Omental fat pad (tissue), 3 donors: ENCODE measurements at regions not wholly inside any gene's neighbourhood (a gene's known extent, or its start where the extent isn't known, plus 50 kb on each side); places are given as distances from the start of the nearest gene placed in this dataset.
"Not testable (repeated sequence)": the region's sequence is repeated elsewhere in the genome, so short reads cannot be mapped to it uniquely, and the experiment has no call there.

Experiments used
- ATAC-seq: fragments of 150-250 bp; one replicate; pipeline ENCODE4 v1.9.1; 2016; ENCODE audit warnings: mild to moderate bottlenecking, moderate library complexity; ENCODE audit not compliant: low FRiP score
- DNase-seq: peaks from one replicate; pipeline ENCODE4 v3.0.0-alpha.2; 2019; ENCODE audit warnings: low spot score
- TF ChIP-seq, protein P1 (sequence below), 3 donors: fragments of 450-650 bp; IDR thresholded peaks; one replicate each; pipeline ENCODE4 v1.5.1; 2016 to 2017; ENCODE audit warnings: antibody characterized with exemption in 3 of 3, mild to moderate bottlenecking in 3 of 3, moderate library complexity in 2 of 3

DNA sequence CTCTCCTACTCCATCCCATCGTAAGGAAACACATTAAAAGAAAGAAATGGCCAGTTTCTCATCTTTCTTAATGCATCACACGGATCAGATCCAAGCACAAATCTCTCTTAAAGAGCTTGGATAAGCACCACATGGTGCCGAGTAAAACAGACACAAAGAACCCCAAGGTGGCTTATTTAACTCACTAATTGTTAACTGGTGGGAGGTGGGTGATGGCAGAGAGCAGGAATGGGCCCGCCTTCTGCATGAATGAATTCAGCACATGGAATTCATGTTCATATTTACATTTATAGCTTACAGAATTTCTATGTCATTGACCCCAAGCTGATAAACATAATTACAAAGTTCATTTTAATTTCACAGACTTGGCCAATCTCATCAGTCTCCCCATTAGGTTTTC lies 89.9 kb downstream of the MZT1 start:
- TF ChIP-seq, protein P1, sequence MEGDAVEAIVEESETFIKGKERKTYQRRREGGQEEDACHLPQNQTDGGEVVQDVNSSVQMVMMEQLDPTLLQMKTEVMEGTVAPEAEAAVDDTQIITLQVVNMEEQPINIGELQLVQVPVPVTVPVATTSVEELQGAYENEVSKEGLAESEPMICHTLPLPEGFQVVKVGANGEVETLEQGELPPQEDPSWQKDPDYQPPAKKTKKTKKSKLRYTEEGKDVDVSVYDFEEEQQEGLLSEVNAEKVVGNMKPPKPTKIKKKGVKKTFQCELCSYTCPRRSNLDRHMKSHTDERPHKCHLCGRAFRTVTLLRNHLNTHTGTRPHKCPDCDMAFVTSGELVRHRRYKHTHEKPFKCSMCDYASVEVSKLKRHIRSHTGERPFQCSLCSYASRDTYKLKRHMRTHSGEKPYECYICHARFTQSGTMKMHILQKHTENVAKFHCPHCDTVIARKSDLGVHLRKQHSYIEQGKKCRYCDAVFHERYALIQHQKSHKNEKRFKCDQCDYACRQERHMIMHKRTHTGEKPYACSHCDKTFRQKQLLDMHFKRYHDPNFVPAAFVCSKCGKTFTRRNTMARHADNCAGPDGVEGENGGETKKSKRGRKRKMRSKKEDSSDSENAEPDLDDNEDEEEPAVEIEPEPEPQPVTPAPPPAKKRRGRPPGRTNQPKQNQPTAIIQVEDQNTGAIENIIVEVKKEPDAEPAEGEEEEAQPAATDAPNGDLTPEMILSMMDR (IDR thresholded peaks at IDR 0.05) = no peak
- ATAC-seq (no peak), DNase-seq (no peak)

GRCh38 chr13:72634859-72635258 lies 92.6 kb downstream of the MZT1 start:
- DNase-seq (no peak), ATAC-seq (no peak)
- TF ChIP-seq, protein P1 (IDR thresholded peaks at IDR 0.05) = no peak

- TF ChIP-seq, protein P1 (IDR thresholded peaks at IDR 0.05) = no peak
- no peak for DNase-seq
- no peak for ATAC-seq
Observed at GRCh38 chr13:72622546-72622945, 104.9 kb downstream of the MZT1 start.

- no peak for DNase-seq
- TF ChIP-seq, protein P1 (IDR thresholded peaks at IDR 0.05) = no peak
Observed at GRCh38 chr13:72620874-72621273, 106.6 kb downstream of the MZT1 start.

DNA sequence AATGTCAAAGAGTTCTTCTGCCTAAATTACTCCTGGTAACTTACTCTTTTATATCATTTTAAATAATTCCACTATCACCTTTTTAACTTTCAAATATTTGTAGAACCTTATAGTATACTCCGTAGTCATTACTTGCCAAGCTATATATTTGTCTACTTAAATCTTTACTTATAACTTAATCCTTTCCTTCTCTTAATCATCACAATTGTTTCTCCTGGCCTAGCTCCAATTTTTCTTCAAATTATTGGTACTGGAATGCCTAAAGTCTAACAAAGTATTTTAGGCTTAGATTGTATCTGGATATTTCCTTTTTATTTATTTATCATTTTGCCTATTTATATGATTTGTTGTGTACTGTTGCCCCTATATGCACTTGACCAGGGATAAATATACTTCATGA lies 109.5 kb downstream of the MZT1 start:
- ATAC-seq (no peak), DNase-seq (no peak)
- TF ChIP-seq, protein P1 (IDR thresholded peaks at IDR 0.05) = no peak

More at GRCh38 chr13:72620874-72621273, 106.6 kb downstream of the MZT1 start:
- no peak for ATAC-seq

GRCh38 chr13:72617186-72617585 lies 110.2 kb downstream of the MZT1 start:
- ATAC-seq = no peak
- TF ChIP-seq, protein P1 (IDR thresholded peaks at IDR 0.05) = no peak
- no peak for DNase-seq

DNA sequence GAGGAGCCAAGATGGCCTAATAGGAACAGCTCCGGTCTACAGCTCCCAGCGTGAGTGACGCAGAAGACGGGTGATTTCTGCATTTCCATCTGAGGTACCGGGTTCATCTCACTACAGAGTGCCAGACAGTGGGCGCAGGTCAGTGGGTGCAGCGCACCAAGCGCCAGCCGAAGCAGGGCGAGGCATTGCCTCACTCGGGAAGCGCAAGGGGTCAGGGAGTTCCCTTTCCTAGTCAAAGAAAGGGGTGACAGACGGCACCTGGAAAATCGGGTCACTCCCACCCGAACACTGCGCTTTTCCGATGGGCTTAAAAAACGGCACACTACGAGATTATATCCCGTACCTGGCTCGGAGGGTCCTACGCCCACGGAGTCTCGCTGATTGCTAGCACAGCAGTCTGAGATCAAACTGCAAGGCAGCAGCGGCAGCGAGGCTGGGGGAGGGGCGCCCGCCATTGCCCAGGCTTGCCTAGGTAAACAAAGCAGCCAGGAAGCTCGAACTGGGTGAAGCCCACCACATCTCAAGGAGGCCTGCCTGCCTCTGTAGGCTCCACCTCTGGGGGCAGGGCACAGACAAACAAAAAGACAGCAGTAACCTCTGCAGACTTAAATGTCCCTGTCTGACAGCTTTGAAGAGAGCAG lies 117.1 kb downstream of the MZT1 start:
- not testable (repeated sequence) for ATAC-seq, DNase-seq
